GM19043 (cell line): ENCODE measurements at regions not wholly inside any gene's neighbourhood (a gene's known extent, or its start where the extent isn't known, plus 50 kb on each side); places are given as distances from the start of the nearest gene placed in this dataset.
A peak's percentile ranks its signal among the peaks of the same experiment; 100 is the strongest.

ENCODE experiments used
- ATAC-seq: cut with Tn5 transposase; IDR thresholded peaks from one replicate; pipeline ENCODE4 v1.9.1; 2021; ENCODE audit warnings: low read depth; ENCODE audit not compliant: unreplicated experiment

GRCh38 chr7:22658031-22658430 is 69.0 kb upstream of the IL6 start:
- no peak for ATAC-seq

- ATAC-seq: no peak
Observed at GRCh38 chr7:22657479-22657878, 69.5 kb upstream of the IL6 start.

DNA sequence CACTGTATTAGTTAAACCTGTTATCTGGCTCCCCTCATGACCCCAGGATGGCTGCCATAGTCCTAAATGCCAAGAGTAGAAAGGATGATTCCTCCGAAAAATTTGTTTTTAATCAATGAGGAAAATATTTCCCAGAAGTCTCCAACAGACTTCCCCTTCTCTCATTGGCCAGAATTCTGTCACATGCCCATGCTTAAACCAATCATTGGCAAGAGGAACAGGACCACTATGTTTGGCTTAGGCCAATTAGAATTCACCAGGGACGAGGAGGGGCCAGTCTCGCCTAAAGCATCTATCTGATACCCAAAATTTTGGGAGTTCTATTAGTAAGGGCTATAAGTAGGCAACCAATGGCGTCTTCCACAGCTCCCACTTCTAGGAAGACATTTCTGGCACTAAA is 71.2 kb upstream of the IL6 start:
- no peak for ATAC-seq

GRCh38 chr7:22654831-22655230 is 72.2 kb upstream of the IL6 start:
- no peak for ATAC-seq

DNA sequence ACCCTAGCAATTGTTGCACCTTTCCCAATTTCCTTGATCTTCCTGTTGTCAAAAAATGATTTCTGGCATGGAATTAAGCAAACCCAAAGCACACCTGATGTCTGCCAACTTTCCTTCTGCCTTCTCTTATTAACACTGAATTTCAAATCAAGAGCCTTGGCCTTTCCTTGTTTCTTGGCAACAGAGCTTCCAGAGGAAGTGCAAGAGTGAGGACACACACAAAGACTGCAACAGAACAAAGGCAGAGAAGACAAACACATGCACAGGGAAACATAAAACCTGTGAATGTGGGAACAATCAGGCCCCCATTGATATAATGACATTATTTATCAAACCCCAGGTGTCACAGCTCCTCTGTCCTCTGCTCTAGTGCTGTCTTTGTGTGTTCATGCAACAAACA is 73.0 kb upstream of the IL6 start:
- no peak for ATAC-seq

GRCh38 chr7:22651534-22652243 is 75.3 kb upstream of the IL6 start:
- no peak for ATAC-seq

- ATAC-seq: no peak
Observed at GRCh38 chr7:22651036-22651435, 76.0 kb upstream of the IL6 start.

- ATAC-seq: no peak
Observed at GRCh38 chr7:22649686-22650085, 77.3 kb upstream of the IL6 start.

- ATAC-seq: no peak
Observed at GRCh38 chr7:22647451-22648257, 79.3 kb upstream of the IL6 start.

- ATAC-seq: no peak
Observed at GRCh38 chr7:22645418-22646181, 81.4 kb upstream of the IL6 start.

DNA sequence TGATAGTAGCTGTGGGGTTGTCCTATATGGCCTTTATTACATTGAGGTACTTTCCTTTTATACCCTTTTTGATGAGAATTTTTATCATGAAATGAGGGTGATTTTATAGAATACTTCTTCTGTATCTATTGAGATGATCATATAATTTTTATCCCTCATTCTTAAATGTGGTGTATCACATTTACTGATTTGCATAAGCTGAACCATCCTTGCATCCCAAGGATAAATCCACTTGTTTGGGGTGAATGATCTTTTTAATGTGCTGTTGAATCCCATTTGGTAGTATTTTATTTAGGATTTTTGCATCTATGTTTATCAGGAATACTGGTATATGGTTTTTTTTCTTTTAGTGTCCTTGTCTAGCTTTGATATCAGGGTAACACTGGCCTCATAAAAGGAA is 84.5 kb upstream of the IL6 start:
- no peak for ATAC-seq

GRCh38 chr7:22640269-22640668 is 86.7 kb upstream of the IL6 start:
- ATAC-seq: peak; percentile 95

DNA sequence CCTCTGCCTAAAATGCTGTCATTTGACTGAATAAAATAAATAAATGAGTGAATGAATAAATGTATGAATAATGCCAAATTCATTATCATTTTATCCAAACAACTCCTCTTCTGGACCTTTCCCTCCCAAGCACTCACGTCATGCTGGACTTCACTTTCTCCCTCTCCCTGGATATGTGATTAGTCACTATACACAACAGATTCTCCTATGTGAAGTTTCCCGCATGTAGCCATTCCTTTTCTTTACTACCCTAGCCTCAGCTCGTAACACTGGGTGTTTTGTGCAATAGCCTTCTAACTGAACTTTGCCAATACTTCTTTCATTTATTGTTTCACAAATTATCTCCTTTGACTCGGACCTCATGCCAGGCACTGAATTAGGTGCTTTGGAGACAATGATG is 87.6 kb upstream of the IL6 start:
- no peak for ATAC-seq

- no peak for ATAC-seq
Observed at GRCh38 chr7:22635349-22635748, 91.7 kb upstream of the IL6 start.

DNA sequence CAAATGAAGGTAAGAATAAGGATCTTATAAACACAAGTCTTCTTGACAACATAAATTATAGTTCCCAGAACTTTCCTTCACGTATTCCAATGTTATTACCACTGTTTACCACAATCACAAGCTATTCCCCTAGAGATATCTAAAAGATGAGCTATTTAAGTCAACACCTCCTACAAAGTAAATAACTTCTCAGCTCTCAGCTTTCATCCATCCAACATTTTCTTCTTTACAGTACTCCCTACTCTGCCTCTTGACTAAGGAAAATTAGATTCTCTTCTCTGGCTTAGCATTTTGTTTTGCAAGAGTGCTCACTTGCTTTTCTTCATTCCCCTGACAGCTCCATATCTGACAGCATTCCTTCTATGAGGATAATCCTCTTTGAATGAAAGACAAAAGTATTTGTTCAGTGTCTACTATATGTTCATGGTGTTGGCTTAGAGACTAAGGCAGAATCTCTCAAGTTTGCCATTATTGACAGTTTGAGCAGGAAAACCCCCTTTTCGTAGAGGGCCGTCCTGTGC is 93.0 kb upstream of the IL6 start:
- ATAC-seq: no peak

DNA sequence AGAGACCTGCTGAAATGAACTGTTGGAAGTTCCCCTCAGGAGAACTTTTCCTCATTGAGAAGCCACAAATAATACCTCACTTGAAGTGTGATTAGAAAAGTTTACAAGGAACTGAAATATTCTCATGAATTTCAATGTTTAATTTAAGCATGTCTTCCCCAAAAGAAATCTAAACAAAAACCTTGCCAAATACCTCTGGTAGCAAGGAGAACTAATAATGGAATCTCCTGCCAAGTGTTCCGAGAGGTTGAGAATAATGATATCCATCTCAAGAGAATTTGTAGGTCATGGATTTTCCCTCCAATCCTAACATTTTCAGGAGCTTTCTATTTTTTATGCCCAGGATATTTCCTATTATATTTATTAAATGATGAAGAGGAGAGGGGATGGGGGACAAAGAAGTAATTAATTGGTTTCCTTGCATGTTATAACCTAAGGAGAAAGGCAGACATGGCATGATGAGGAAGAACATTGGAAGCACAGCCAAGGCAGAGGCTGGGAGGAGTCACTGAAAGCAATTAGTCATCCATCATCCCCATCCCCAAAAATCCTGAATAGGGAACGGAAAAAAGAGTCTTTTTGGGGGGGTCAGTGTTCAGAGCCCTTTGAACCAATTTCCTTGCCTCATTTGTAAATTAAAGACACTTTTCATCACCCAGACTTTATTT is 93.6 kb upstream of the IL6 start:
- no peak for ATAC-seq

GRCh38 chr7:22632674-22633073 is 94.3 kb upstream of the IL6 start:
- no peak for ATAC-seq

GRCh38 chr7:22631730-22632129 is 95.3 kb upstream of the IL6 start:
- ATAC-seq: no peak

GRCh38 chr7:22630069-22630468 is 96.9 kb upstream of the IL6 start:
- ATAC-seq: no peak

- ATAC-seq: no peak
Observed at GRCh38 chr7:22629056-22629455, 97.9 kb upstream of the IL6 start.

GRCh38 chr7:22628112-22628511 is 98.9 kb upstream of the IL6 start:
- ATAC-seq: no peak
